Glutamatergic neuron (in vitro differentiated cells): ENCODE measurements at regions not wholly inside any gene's neighbourhood (a gene's known extent, or its start where the extent isn't known, plus 50 kb on each side); places are given as distances from the start of the nearest gene placed in this dataset.

Experiments
- DNase-seq: peaks from one replicate; pipeline ENCODE4 v3.0.0; 2022
- H3K27ac Mint-ChIP-seq: one replicate; pipeline ENCODE4 v1.8.0; 2020; ENCODE audit warnings: mild to moderate bottlenecking, mixed read lengths, inconsistent platforms; ENCODE audit not compliant: unreplicated experiment
- H3K27me3 Mint-ChIP-seq: one replicate; pipeline ENCODE4 v1.8.0; 2020; ENCODE audit warnings: mild to moderate bottlenecking, moderate library complexity, mixed read lengths, inconsistent platforms; ENCODE audit not compliant: unreplicated experiment
- H3K36me3 Mint-ChIP-seq: one replicate; pipeline ENCODE4 v1.8.0; 2020; ENCODE audit warnings: mild to moderate bottlenecking, mixed read lengths, inconsistent platforms; ENCODE audit not compliant: unreplicated experiment
- H3K4me1 Mint-ChIP-seq: one replicate; pipeline ENCODE4 v1.8.0; 2020; ENCODE audit warnings: mild to moderate bottlenecking, low read depth, mixed read lengths, inconsistent platforms; ENCODE audit not compliant: unreplicated experiment
- H3K4me3 Mint-ChIP-seq: one replicate; pipeline ENCODE4 v1.8.0; 2020; ENCODE audit warnings: mild to moderate bottlenecking, mixed read lengths, inconsistent platforms; ENCODE audit not compliant: unreplicated experiment
- H3K9me3 Mint-ChIP-seq: one replicate; pipeline ENCODE4 v1.8.0; 2020; ENCODE audit warnings: mild to moderate bottlenecking, moderate library complexity, mixed read lengths, inconsistent platforms; ENCODE audit not compliant: unreplicated experiment
- CTCF ChIP-seq: fragments of 200-600 bp; sonication (generic); IDR thresholded peaks from one replicate; pipeline ENCODE4 v1.5.0; 2021; ENCODE audit not compliant: partially characterized antibody, unreplicated experiment

- no peak for TF ChIP-seq CTCF
- H3K36me3 Mint-ChIP-seq = no peaks in the 10 kb centered on the region
- no peak overlapping the region for H3K27ac Mint-ChIP-seq
- no peak for DNase-seq
- H3K4me3 Mint-ChIP-seq = no peak overlapping the region
- H3K27me3 Mint-ChIP-seq = no peaks in the 10 kb centered on the region
- H3K4me1 Mint-ChIP-seq = no peaks in the 10 kb centered on the region
- no peaks in the 10 kb centered on the region for H3K9me3 Mint-ChIP-seq
Measured at GRCh38 chr14:29321646-29322045, 555.1 kb downstream of the FOXG1 start.

- H3K9me3 Mint-ChIP-seq = no peaks in the 10 kb centered on the region
- H3K4me1 Mint-ChIP-seq = no peaks in the 10 kb centered on the region
- no peaks in the 10 kb centered on the region for H3K36me3 Mint-ChIP-seq
- H3K27me3 Mint-ChIP-seq = no peaks in the 10 kb centered on the region
- no peak for DNase-seq
- H3K4me3 Mint-ChIP-seq = no peak overlapping the region
- H3K27ac Mint-ChIP-seq = no peak overlapping the region
- TF ChIP-seq CTCF = no peak
Measured at GRCh38 chr14:29339494-29340172, 573.0 kb downstream of the FOXG1 start.

GRCh38 chr14:29348504-29348903 is 579.1 kb downstream of the PRKD1 start:
- no peaks in the 10 kb centered on the region for H3K36me3 Mint-ChIP-seq
- H3K27me3 Mint-ChIP-seq = no peaks in the 10 kb centered on the region
- H3K4me3 Mint-ChIP-seq = no peak overlapping the region
- no peaks in the 10 kb centered on the region for H3K9me3 Mint-ChIP-seq
- peaks cover 16% of the 10 kb centered on the region for H3K4me1 Mint-ChIP-seq
- H3K27ac Mint-ChIP-seq = no peak overlapping the region
- DNase-seq = no peak
- TF ChIP-seq CTCF = no peak

GRCh38 chr14:29350496-29350895 is 577.2 kb downstream of the PRKD1 start:
- Mint-ChIP-seq H3K9me3 (no peaks in the 10 kb centered on the region), H3K27ac (no peak overlapping the region), H3K4me1 (peaks cover 33% of the 10 kb centered on the region), H3K36me3 (no peaks in the 10 kb centered on the region), H3K4me3 (no peak overlapping the region), H3K27me3 (no peaks in the 10 kb centered on the region)
- TF ChIP-seq CTCF = no peak
- no peak for DNase-seq

GRCh38 chr14:29351996-29352705 is 575.5 kb downstream of the PRKD1 start:
- Mint-ChIP-seq H3K4me1 (peaks cover 42% of the 10 kb centered on the region), H3K9me3 (no peaks in the 10 kb centered on the region), H3K27me3 (no peaks in the 10 kb centered on the region), H3K36me3 (no peaks in the 10 kb centered on the region), H3K4me3 (no peak overlapping the region), H3K27ac (peak overlapping the region; percentile 88)
- no peak for TF ChIP-seq CTCF
- no peak for DNase-seq
